Ishikawa (cell line): ENCODE measurements at regions not wholly inside any gene's neighbourhood (a gene's known extent, or its start where the extent isn't known, plus 50 kb on each side); places are given as distances from the start of the nearest gene placed in this dataset.
A peak's percentile ranks its signal among the peaks of the same experiment; 100 is the strongest.

Experiments used
- CEBPB ChIP-seq: IDR thresholded peaks from 2 replicates; pipeline ENCODE4 v1.6.1; 2012
- CREB1 ChIP-seq: IDR thresholded peaks from 2 replicates; pipeline ENCODE4 v1.6.1; 2012; ENCODE audit warnings: low read depth
- EGR1 ChIP-seq: IDR thresholded peaks from 2 replicates; pipeline ENCODE4 v1.6.1; 2012
- EP300 ChIP-seq: IDR thresholded peaks from 2 replicates; pipeline ENCODE4 v1.6.1; 2012; ENCODE audit warnings: borderline replicate concordance
- FOXM1 ChIP-seq: IDR thresholded peaks from 2 replicates; pipeline ENCODE4 v1.6.1; 2012; ENCODE audit warnings: low read depth, borderline replicate concordance
- MAX ChIP-seq: IDR thresholded peaks from 2 replicates; pipeline ENCODE4 v1.6.1; 2012
- NFIC ChIP-seq: IDR thresholded peaks from 2 replicates; pipeline ENCODE4 v1.6.1; 2012
- RAD21 ChIP-seq: IDR thresholded peaks from 2 replicates; pipeline ENCODE4 v1.6.1; 2012; ENCODE audit warnings: low read depth
- REST ChIP-seq: IDR thresholded peaks from 2 replicates; pipeline ENCODE4 v1.6.1; 2012; ENCODE audit warnings: low read depth, mild to moderate bottlenecking
- TAF1 ChIP-seq: IDR thresholded peaks from 2 replicates; pipeline ENCODE4 v1.6.1; 2012; ENCODE audit warnings: low read depth, mild to moderate bottlenecking
- TCF12 ChIP-seq: IDR thresholded peaks from 2 replicates; pipeline ENCODE4 v1.6.1; 2012; ENCODE audit warnings: low read depth
- TEAD4 ChIP-seq: IDR thresholded peaks from 2 replicates; pipeline ENCODE4 v1.6.1; 2012
- USF1 ChIP-seq: IDR thresholded peaks from 2 replicates; pipeline ENCODE4 v1.6.1; 2012
- YY1 ChIP-seq: IDR thresholded peaks from 2 replicates; pipeline ENCODE4 v1.6.1; 2012; ENCODE audit warnings: low read depth
- ZBTB7A ChIP-seq: IDR thresholded peaks from 2 replicates; pipeline ENCODE4 v1.6.1; 2012; ENCODE audit warnings: low read depth

- peak; percentile 31; the same call in 1 of the 2 replicates for TF ChIP-seq RAD21
- TF ChIP-seq TAF1, result no peak
These were observed 91.9 kb upstream of the TMEM164 start for GRCh38 chrX:109911046-109911445.

GRCh38 chrX:109914114-109914849, 88.6 kb upstream of the TMEM164 start:
- TF ChIP-seq EGR1 (no peak), EP300 (no peak), NFIC (no peak), CREB1 (no peak), YY1 (no peak), FOXM1 (no peak), TAF1 (no peak), USF1 (no peak), ZBTB7A (no peak), RAD21 (no peak), REST (no peak), TCF12 (no peak), TEAD4 (no peak), MAX (no peak), CEBPB (no peak)

GRCh38 chrX:109918753-109919152, 84.2 kb upstream of the TMEM164 start:
- TF ChIP-seq ZBTB7A (no peak), TCF12 (no peak), EP300 (no peak), RAD21 (no peak), USF1 (no peak), EGR1 (no peak), TAF1 (no peak), NFIC (no peak), TEAD4 (no peak), REST (no peak)

GRCh38 chrX:109920325-109920724, 82.6 kb upstream of the TMEM164 start:
- TF ChIP-seq EP300, result no peak
- TF ChIP-seq CREB1, result no peak
- no peak for TF ChIP-seq ZBTB7A
- TF ChIP-seq MAX, result no peak
- TF ChIP-seq YY1, result no peak
- TF ChIP-seq CEBPB, result no peak
- TF ChIP-seq USF1, result no peak
- no peak for TF ChIP-seq NFIC
- TF ChIP-seq FOXM1, result no peak
- no peak for TF ChIP-seq TCF12

GRCh38 chrX:109920868-109921267, 82.0 kb upstream of the TMEM164 start:
- no peak for TF ChIP-seq TEAD4
- no peak for TF ChIP-seq FOXM1
- no peak for TF ChIP-seq RAD21
- TF ChIP-seq CEBPB, result no peak
- TF ChIP-seq NFIC, result no peak
- TF ChIP-seq YY1, result no peak
- TF ChIP-seq REST, result no peak
- TF ChIP-seq EP300, result no peak
- no peak for TF ChIP-seq ZBTB7A
- TF ChIP-seq TAF1, result no peak
- TF ChIP-seq EGR1, result no peak
- TF ChIP-seq USF1, result no peak
